Panc1 (cell line): ENCODE measurements at regions not wholly inside any gene's neighbourhood (a gene's known extent, or its start where the extent isn't known, plus 50 kb on each side); places are given as distances from the start of the nearest gene placed in this dataset.

ENCODE experiments used
- ATAC-seq: fragments of 200-7000 bp; cut with Tn5 transposase; 2 replicates; pipeline ENCODE4 v1.9.1; 2020; ENCODE audit warnings: mild to moderate bottlenecking, moderate library complexity
- BruUV-seq: library from RNA; stranded (reverse); fragments of 400-500 nt; replicated peaks from 2 replicates; lab custom pipeline; 2021; lab: Mats Ljungman, UMichigan
- CTCF ChIA-PET: fragments of 300-600 bp; sonication (Branson Sonifier 250); formaldehyde crosslinking; loops from one replicate; lab custom pipeline; 2022; ENCODE audit warnings: antibody characterized with exemption; lab: Charles Lee
- POLR2A ChIA-PET: fragments of 300-600 bp; sonication (Branson Sonifier 250); formaldehyde crosslinking; loops from one replicate; lab custom pipeline; 2022; ENCODE audit warnings: antibody characterized with exemption; lab: Charles Lee
- DNase-seq: peaks from one replicate; pipeline ENCODE4 v3.0.0-alpha.2; 2010; ENCODE audit warnings: low read depth, low spot score
- H3K27ac ChIP-seq: 2 replicates; pipeline ENCODE4 v1.5.1; 2011; ENCODE audit warnings: mild to moderate bottlenecking, low read length, inconsistent platforms
- H3K27me3 ChIP-seq: fragments of 200-500 bp; sonication (Bioruptor generic); 2 replicates; pipeline ENCODE4 v1.6.0; 2014; ENCODE audit warnings: low read length, inconsistent platforms; ENCODE audit not compliant: control insufficient read depth, insufficient read depth
- H3K36me3 ChIP-seq: fragments of 200-500 bp; sonication (Bioruptor generic); 2 replicates; pipeline ENCODE4 v1.5.1; 2014; ENCODE audit warnings: inconsistent platforms, mild to moderate bottlenecking, low read length, moderate library complexity; ENCODE audit not compliant: control insufficient read depth, insufficient read depth
- H3K4me1 ChIP-seq: 2 replicates; pipeline ENCODE4 v1.5.1; 2011; ENCODE audit warnings: inconsistent platforms, mild to moderate bottlenecking, low read length, moderate library complexity; ENCODE audit not compliant: control insufficient read depth, insufficient read depth
- H3K4me3 ChIP-seq, 2 experiments: 2 replicates each; pipeline ENCODE4 v1.5.1; 2011 to 2012; ENCODE audit warnings: low read depth in 2 of 2, low read length in 2 of 2, mild to moderate bottlenecking in 2 of 2, inconsistent platforms in 1 of 2, moderate library complexity in 1 of 2
- H3K9me3 ChIP-seq: fragments of 200-500 bp; sonication (Bioruptor generic); 2 replicates; pipeline ENCODE4 v1.5.1; 2014; ENCODE audit warnings: low read depth, mild to moderate bottlenecking, inconsistent platforms, low read length, moderate library complexity; ENCODE audit not compliant: control insufficient read depth, insufficient read depth
- POLR2AphosphoS5 ChIP-seq: IDR thresholded peaks from 2 replicates; pipeline ENCODE4 v1.6.1; 2012; ENCODE audit warnings: mild to moderate bottlenecking, low read depth, low read length, moderate library complexity
- REST ChIP-seq, 2 experiments: IDR thresholded peaks; 2 replicates each; pipeline ENCODE4 v1.6.1; 2011 to 2012; ENCODE audit warnings: low read depth in 2 of 2, control low read depth in 1 of 2, low read length in 1 of 2, mild to moderate bottlenecking in 1 of 2, moderate library complexity in 1 of 2; ENCODE audit not compliant: insufficient read depth in 1 of 2
- SIN3A ChIP-seq: IDR thresholded peaks from 2 replicates; pipeline ENCODE4 v1.6.1; 2012; ENCODE audit warnings: low read depth, mild to moderate bottlenecking, low read length, moderate library complexity, borderline replicate concordance; ENCODE audit not compliant: insufficient read depth
- TCF7L2 ChIP-seq: IDR thresholded peaks from 2 replicates; pipeline ENCODE4 v1.6.1; 2011; ENCODE audit warnings: mild to moderate bottlenecking, low read depth, low read length, inconsistent platforms
- in situ Hi-C: cut with HindIII; loops from 2 replicates; pipeline ENCODE4 v1.10.0; 2016; ENCODE audit warnings: low sequenced_read_pairs, low pct_unique_long_range_greater_than_20kb
- intact Hi-C: fragments of 100-400 bp; cut with micrococcal nuclease; formaldehyde crosslinking; loops from one replicate; pipeline ENCODE4 v1.10.0; 2022; ENCODE audit not compliant: unreplicated experiment
- TF ChIP-seq, protein P1 (sequence below): fragments of 450-650 bp; IDR thresholded peaks from 2 replicates; pipeline ENCODE4 v1.5.1; 2017; ENCODE audit warnings: mild to moderate bottlenecking

GRCh38 chr4:177975315-177975987, 533.2 kb upstream of the AGA start:
- no peak for TF ChIP-seq POLR2AphosphoS5
- no peak for TF ChIP-seq REST (IDR thresholded peaks at IDR 0.05; ENCODE audit: insufficient read depth in 1 of 2, low read depth in 2 of 2, low read length in 1 of 2)
- H3K27ac ChIP-seq: no peak overlapping the region
- POLR2A ChIA-PET: no interaction called here
- CTCF ChIA-PET: no interaction called here
- no peak overlapping the region for H3K4me3 ChIP-seq
- in situ Hi-C loops (no loop called here), intact Hi-C loops (no loop called here)
- DNase-seq: no peak
- H3K36me3 ChIP-seq: no peaks in the 10 kb centered on the region
- no peaks in the 10 kb centered on the region for H3K4me1 ChIP-seq
- no TSS peak for BruUV-seq
- H3K9me3 ChIP-seq: no peaks in the 10 kb centered on the region
- no peak for ATAC-seq
- no peaks in the 10 kb centered on the region for H3K27me3 ChIP-seq

- no TSS peak for BruUV-seq
- intact Hi-C loops: no loop called here
- no peaks in the 10 kb centered on the region for H3K27me3 ChIP-seq
- no peaks in the 10 kb centered on the region for H3K4me1 ChIP-seq
- CTCF ChIA-PET: no interaction called here
- no peak overlapping the region for H3K4me3 ChIP-seq
- H3K27ac ChIP-seq: no peak overlapping the region
- DNase-seq: no peak
- H3K9me3 ChIP-seq: no peaks in the 10 kb centered on the region
- POLR2A ChIA-PET: no interaction called here
- no peak for ATAC-seq
- H3K36me3 ChIP-seq: no peaks in the 10 kb centered on the region
- TF ChIP-seq POLR2AphosphoS5: no peak
- no peak for TF ChIP-seq TCF7L2
- TF ChIP-seq REST (IDR thresholded peaks at IDR 0.05; ENCODE audit: insufficient read depth in 1 of 2, low read depth in 2 of 2, low read length in 1 of 2): no peak
- no peak for TF ChIP-seq SIN3A
- TF ChIP-seq, protein P1, sequence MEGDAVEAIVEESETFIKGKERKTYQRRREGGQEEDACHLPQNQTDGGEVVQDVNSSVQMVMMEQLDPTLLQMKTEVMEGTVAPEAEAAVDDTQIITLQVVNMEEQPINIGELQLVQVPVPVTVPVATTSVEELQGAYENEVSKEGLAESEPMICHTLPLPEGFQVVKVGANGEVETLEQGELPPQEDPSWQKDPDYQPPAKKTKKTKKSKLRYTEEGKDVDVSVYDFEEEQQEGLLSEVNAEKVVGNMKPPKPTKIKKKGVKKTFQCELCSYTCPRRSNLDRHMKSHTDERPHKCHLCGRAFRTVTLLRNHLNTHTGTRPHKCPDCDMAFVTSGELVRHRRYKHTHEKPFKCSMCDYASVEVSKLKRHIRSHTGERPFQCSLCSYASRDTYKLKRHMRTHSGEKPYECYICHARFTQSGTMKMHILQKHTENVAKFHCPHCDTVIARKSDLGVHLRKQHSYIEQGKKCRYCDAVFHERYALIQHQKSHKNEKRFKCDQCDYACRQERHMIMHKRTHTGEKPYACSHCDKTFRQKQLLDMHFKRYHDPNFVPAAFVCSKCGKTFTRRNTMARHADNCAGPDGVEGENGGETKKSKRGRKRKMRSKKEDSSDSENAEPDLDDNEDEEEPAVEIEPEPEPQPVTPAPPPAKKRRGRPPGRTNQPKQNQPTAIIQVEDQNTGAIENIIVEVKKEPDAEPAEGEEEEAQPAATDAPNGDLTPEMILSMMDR: no peak
- in situ Hi-C loops: no loop called here
Measured at GRCh38 chr4:177986236-177986635, 544.0 kb upstream of the AGA start.
